MM.1S (cell line): ENCODE measurements at regions not wholly inside any gene's neighbourhood (a gene's known extent, or its start where the extent isn't known, plus 50 kb on each side); places are given as distances from the start of the nearest gene placed in this dataset.

Source experiments
- DNase-seq: peaks from one replicate; pipeline ENCODE4 v3.0.0-alpha.2; 2015
- H2AFZ ChIP-seq: fragments of 300-600 bp; sonication (generic); 2 replicates; pipeline ENCODE4 v1.6.0; 2016; ENCODE audit warnings: antibody characterized with exemption, low read length
- H3F3A ChIP-seq: fragments of 300-600 bp; sonication (generic); 2 replicates; pipeline ENCODE4 v1.6.1; 2016; ENCODE audit warnings: mild to moderate bottlenecking, antibody characterized with exemption, low read length, moderate library complexity, mixed read lengths; ENCODE audit not compliant: insufficient read depth
- H3K27ac ChIP-seq: fragments of 300-600 bp; sonication (generic); 2 replicates; pipeline ENCODE4 v1.5.1; 2016; ENCODE audit warnings: mild to moderate bottlenecking, low read length
- H3K27me3 ChIP-seq: fragments of 300-600 bp; sonication (generic); replicated peaks from 2 replicates; pipeline ENCODE4 v1.6.0; 2016; ENCODE audit warnings: low read length; ENCODE audit not compliant: insufficient read depth
- H3K36me3 ChIP-seq: fragments of 300-600 bp; sonication (generic); replicated peaks from 2 replicates; pipeline ENCODE4 v1.6.1; 2016; ENCODE audit warnings: mild to moderate bottlenecking, low read length, mixed read lengths; ENCODE audit not compliant: insufficient read depth
- H3K4me1 ChIP-seq: fragments of 300-600 bp; sonication (generic); 2 replicates; pipeline ENCODE4 v1.6.1; 2016; ENCODE audit warnings: low read length, mixed read lengths
- H3K4me2 ChIP-seq: fragments of 300-600 bp; sonication (generic); 2 replicates; pipeline ENCODE4 v1.6.0; 2016; ENCODE audit warnings: low read depth, low read length
- H3K4me3 ChIP-seq: fragments of 300-600 bp; sonication (generic); 2 replicates; pipeline ENCODE4 v1.5.1; 2016; ENCODE audit warnings: low read length, mixed read lengths
- H3K79me2 ChIP-seq: fragments of 300-600 bp; sonication (generic); 2 replicates; pipeline ENCODE4 v1.6.1; 2016; ENCODE audit warnings: mixed run types, low read length, mixed read lengths
- H3K9ac ChIP-seq: fragments of 300-600 bp; sonication (generic); 2 replicates; pipeline ENCODE4 v1.6.1; 2016; ENCODE audit warnings: low read length, mixed read lengths
- H3K9me2 ChIP-seq: fragments of 300-600 bp; sonication (generic); replicated peaks from 2 replicates; pipeline ENCODE4 v1.6.1; 2016; ENCODE audit warnings: mild to moderate bottlenecking, low read length, mixed read lengths; ENCODE audit not compliant: insufficient read depth
- H3K9me3 ChIP-seq: fragments of 300-600 bp; sonication (generic); replicated peaks from 2 replicates; pipeline ENCODE4 v1.6.1; 2016; ENCODE audit warnings: mild to moderate bottlenecking, low read length, mixed read lengths; ENCODE audit not compliant: insufficient read depth
- H4K20me1 ChIP-seq: fragments of 300-600 bp; sonication (generic); 2 replicates; pipeline ENCODE4 v1.6.1; 2016; ENCODE audit warnings: mild to moderate bottlenecking, low read length, moderate library complexity, mixed read lengths; ENCODE audit not compliant: insufficient read depth
- CTCF ChIP-seq: fragments of 300-600 bp; sonication (generic); IDR thresholded peaks from 2 replicates; pipeline ENCODE4 v1.5.1; 2016; ENCODE audit warnings: antibody characterized with exemption, low read length, mixed read lengths
- EZH2 ChIP-seq: fragments of 300-600 bp; sonication (generic); optimal IDR thresholded peaks from 2 replicates; pipeline ENCODE3; 2017; ENCODE audit warnings: low read depth, mild to moderate bottlenecking, antibody characterized with exemption, low read length, mixed read lengths
- EZH2phosphoT487 ChIP-seq: fragments of 300-600 bp; sonication (generic); IDR thresholded peaks from 2 replicates; pipeline ENCODE4 v1.6.1; 2018; ENCODE audit warnings: antibody characterized with exemption, low read length

GRCh38 chrX:73932522-73932921 is 80.0 kb upstream of the XIST start:
- no peak for TF ChIP-seq EZH2phosphoT487
- TF ChIP-seq CTCF: no peak
- no peak for TF ChIP-seq EZH2
- Histone ChIP-seq H3K36me3 (no peaks in the 10 kb centered on the region), H2AFZ (no peak overlapping the region), H3K9ac (no peak overlapping the region), H3K9me3 (no peaks in the 10 kb centered on the region), H3K4me1 (no peaks in the 10 kb centered on the region), H3K4me2 (no peak overlapping the region), H3K27me3 (no peaks in the 10 kb centered on the region), H3F3A (no peaks in the 10 kb centered on the region), H3K27ac (no peak overlapping the region), H3K79me2 (no peaks in the 10 kb centered on the region), H3K4me3 (no peak overlapping the region), H4K20me1 (no peaks in the 10 kb centered on the region), H3K9me2 (no peaks in the 10 kb centered on the region)
- DNase-seq: no peak

DNA sequence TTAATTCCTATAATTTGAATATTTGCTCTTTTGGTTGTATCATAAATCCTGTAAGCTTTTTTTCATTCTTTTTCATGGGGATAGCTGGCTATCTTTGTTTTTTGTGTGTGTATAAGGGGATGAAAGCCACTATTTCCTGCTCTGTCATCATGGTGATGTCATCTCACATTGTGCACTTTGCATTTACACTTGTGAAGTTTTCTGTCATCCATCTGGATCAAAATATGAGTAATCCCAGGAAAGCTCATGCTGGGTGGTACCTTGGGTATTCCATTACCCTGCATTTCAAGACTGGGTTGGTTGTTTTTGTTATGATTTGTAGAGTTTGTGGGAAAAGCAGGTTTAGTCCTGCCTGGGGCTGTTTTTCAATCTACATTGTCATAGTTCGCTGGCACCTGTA is 77.8 kb upstream of the XIST start:
- H3K4me1 ChIP-seq: no peaks in the 10 kb centered on the region
- no peak overlapping the region for H3K4me2 ChIP-seq
- DNase-seq: no peak
- TF ChIP-seq EZH2phosphoT487: no peak
- TF ChIP-seq CTCF: no peak
- TF ChIP-seq EZH2: no peak
- H3K9me2 ChIP-seq: no peaks in the 10 kb centered on the region
- H3K36me3 ChIP-seq: no peaks in the 10 kb centered on the region
- no peak overlapping the region for H3K27ac ChIP-seq
- no peak overlapping the region for H3K9ac ChIP-seq
- no peaks in the 10 kb centered on the region for H3K27me3 ChIP-seq
- H3K9me3 ChIP-seq: no peaks in the 10 kb centered on the region
- H3K79me2 ChIP-seq: no peaks in the 10 kb centered on the region
- no peaks in the 10 kb centered on the region for H4K20me1 ChIP-seq
- H3F3A ChIP-seq: no peaks in the 10 kb centered on the region
- no peak overlapping the region for H3K4me3 ChIP-seq
- no peak overlapping the region for H2AFZ ChIP-seq

- Histone ChIP-seq H3K79me2 (no peaks in the 10 kb centered on the region), H3K27me3 (no peaks in the 10 kb centered on the region), H3K9ac (no peak overlapping the region), H3K27ac (no peak overlapping the region), H3K9me2 (no peaks in the 10 kb centered on the region), H2AFZ (no peak overlapping the region), H3F3A (no peaks in the 10 kb centered on the region), H3K9me3 (no peaks in the 10 kb centered on the region), H3K36me3 (no peaks in the 10 kb centered on the region), H3K4me2 (no peak overlapping the region), H3K4me1 (no peaks in the 10 kb centered on the region), H3K4me3 (no peak overlapping the region), H4K20me1 (no peaks in the 10 kb centered on the region)
- no peak for DNase-seq
- TF ChIP-seq EZH2: no peak
- TF ChIP-seq CTCF: no peak
- TF ChIP-seq EZH2phosphoT487: no peak
These were observed 70.4 kb upstream of the XIST start for GRCh38 chrX:73922856-73923455.
